Activated T-cell treated with anti-CD3 and anti-CD28 coated beads, Interleukin-2, amount 50 U/mL, for 24 hours (primary cell): ENCODE measurements at regions not wholly inside any gene's neighbourhood (a gene's known extent, or its start where the extent isn't known, plus 50 kb on each side); places are given as distances from the start of the nearest gene placed in this dataset.
"Not testable (repeated sequence)": the region's sequence is repeated elsewhere in the genome, so short reads cannot be mapped to it uniquely, and the experiment has no call there.

ENCODE experiments used
- DNase-seq: peaks from one replicate; pipeline ENCODE4 v3.0.0-alpha.2; 2020
- H3K27ac Mint-ChIP-seq: 2 replicates; pipeline ENCODE4 v1.8.0; 2020; ENCODE audit warnings: mild to moderate bottlenecking, mixed read lengths
- H3K27me3 Mint-ChIP-seq: 2 replicates; pipeline ENCODE4 v1.8.0; 2020; ENCODE audit warnings: mixed read lengths
- H3K36me3 Mint-ChIP-seq: 2 replicates; pipeline ENCODE4 v1.8.0; 2020; ENCODE audit warnings: low read depth, mixed read lengths
- H3K4me1 Mint-ChIP-seq: 2 replicates; pipeline ENCODE4 v1.8.0; 2020; ENCODE audit warnings: low read depth, mixed read lengths
- H3K4me3 Mint-ChIP-seq: 2 replicates; pipeline ENCODE4 v1.8.0; 2020; ENCODE audit warnings: mild to moderate bottlenecking, moderate library complexity, mixed read lengths
- H3K9me3 Mint-ChIP-seq: 2 replicates; pipeline ENCODE4 v1.8.0; 2020; ENCODE audit warnings: mixed read lengths

DNA sequence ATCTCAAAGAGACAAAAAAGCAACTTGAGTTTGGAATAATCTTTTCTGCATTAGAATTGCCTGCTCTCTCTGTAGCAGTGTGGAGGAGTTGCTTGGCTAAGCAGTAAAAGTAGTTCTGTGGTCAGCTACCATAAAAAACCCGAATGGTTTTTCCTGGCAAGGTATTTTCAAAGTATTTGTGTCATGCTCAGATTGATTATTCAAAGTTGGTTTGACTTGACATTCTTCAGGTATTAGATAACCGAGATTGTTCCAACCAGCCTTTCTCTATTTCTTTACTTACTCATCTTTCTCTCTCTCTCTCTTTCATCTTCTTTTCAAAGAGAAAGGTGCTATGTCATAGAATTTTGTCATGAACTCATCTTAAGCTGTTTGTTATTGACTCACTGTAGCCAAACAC is 404.9 kb downstream of the CPS1 start:
- H3K36me3 Mint-ChIP-seq, result no peaks in the 10 kb centered on the region
- no peaks in the 10 kb centered on the region for H3K9me3 Mint-ChIP-seq

DNA sequence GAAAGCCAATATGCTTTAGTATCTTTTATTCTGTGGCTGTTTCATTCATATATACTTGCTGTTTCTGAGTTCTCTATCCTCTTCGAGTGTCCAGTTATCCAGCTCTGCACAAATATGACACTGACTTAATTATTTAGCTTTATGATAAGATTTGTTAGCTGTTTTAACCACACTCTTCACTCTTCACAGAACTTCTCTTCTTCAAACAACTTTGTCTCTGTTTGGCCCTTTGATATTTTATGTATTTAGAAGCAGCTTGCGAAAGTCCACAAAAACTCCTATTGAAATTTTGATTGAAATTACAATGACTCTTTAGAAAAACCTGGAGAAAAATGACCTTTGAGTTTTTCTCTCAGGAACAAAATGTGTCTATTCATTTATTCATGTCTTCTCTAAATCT is 407.0 kb downstream of the CPS1 start:
- Mint-ChIP-seq H3K27ac (no peak overlapping the region), H3K4me1 (no peaks in the 10 kb centered on the region), H3K4me3 (no peak overlapping the region), H3K27me3 (no peaks in the 10 kb centered on the region), H3K9me3 (no peaks in the 10 kb centered on the region), H3K36me3 (no peaks in the 10 kb centered on the region)
- no peak for DNase-seq

More for the DNA sequence above, 404.9 kb downstream of the CPS1 start:
- Mint-ChIP-seq H3K27me3 (no peaks in the 10 kb centered on the region), H3K4me3 (no peak overlapping the region), H3K27ac (no peak overlapping the region), H3K4me1 (no peaks in the 10 kb centered on the region)
- DNase-seq, result no peak

DNA sequence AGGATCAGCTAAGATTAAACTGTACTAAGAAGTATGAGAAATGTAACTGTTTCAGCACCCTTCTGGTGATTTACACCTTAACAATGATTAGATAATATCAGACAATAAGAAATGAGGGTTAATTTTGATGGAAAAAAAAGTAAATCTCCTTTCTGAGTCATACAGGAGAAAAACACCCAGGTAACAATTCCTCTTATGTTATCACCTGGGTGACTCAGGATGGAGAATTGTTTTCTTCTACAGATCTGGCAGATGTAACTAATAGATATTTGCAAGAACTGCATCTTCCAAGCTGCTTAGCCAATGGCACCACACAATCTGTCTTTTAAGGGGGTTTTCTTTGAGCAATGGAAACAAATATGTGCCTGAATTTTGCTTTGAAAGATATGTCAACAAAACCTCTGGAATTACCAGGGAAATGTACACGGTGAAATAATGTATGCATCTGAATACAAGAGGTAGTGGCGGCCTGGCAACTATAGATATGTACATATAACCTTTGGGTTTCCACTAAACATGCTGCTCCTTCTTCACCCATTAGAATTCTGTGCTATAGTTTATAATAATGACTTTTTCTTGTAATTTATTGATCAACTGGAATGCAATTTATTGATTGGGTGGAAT is 407.9 kb downstream of the CPS1 start:
- no peak overlapping the region for H3K4me3 Mint-ChIP-seq
- no peaks in the 10 kb centered on the region for H3K27me3 Mint-ChIP-seq
- H3K36me3 Mint-ChIP-seq, result no peaks in the 10 kb centered on the region
- H3K9me3 Mint-ChIP-seq, result no peaks in the 10 kb centered on the region
- H3K27ac Mint-ChIP-seq, result no peak overlapping the region
- DNase-seq, result no peak
- H3K4me1 Mint-ChIP-seq, result no peaks in the 10 kb centered on the region

DNA sequence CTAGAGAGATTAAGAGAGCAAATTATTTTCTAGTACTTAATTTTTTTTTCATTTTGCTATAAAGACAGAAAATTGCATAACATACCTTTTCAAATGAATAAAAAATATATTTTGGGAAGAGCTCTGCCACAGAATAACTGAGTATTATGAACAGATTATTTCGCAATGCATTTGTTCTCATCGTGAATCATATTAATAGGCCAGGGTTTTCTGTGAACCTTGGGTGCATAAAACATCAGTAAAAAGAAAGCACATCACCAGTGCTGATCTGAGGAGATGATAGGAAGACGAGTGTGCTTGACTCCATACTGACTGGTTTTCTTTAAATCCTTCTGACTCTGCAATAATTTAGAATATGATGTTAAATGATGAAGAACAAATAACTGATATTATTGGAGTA is 409.1 kb downstream of the CPS1 start:
- Mint-ChIP-seq H3K9me3 (peaks cover 2% of the 10 kb centered on the region), H3K36me3 (no peaks in the 10 kb centered on the region)
- DNase-seq, result no peak

DNA sequence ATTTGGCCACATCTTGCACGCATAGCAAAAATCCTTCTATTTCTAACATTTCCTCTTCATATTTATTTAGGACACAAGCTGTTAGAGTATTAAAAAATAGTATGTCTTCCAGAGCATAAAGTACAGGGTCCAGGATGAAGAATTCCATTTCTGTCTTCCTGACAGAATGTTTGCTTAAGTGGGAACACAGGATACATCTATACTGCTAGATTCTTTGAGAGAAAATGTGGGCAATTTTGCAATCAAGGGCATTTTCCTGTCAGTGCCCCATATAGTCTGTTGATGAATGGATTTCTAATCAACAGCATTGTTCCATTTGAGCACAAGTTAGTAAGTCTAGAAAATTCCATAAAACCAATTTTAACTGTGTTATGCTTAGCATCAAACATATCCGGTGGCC is 409.9 kb downstream of the CPS1 start:
- Mint-ChIP-seq H3K4me1 (no peaks in the 10 kb centered on the region), H3K27ac (no peak overlapping the region), H3K9me3 (peaks cover 2% of the 10 kb centered on the region), H3K36me3 (no peaks in the 10 kb centered on the region), H3K27me3 (no peaks in the 10 kb centered on the region), H3K4me3 (no peak overlapping the region)
- DNase-seq, result no peak

More for the DNA sequence above, 409.1 kb downstream of the CPS1 start:
- no peaks in the 10 kb centered on the region for H3K4me1 Mint-ChIP-seq
- no peak overlapping the region for H3K27ac Mint-ChIP-seq
- H3K27me3 Mint-ChIP-seq, result no peaks in the 10 kb centered on the region
- H3K4me3 Mint-ChIP-seq, result no peak overlapping the region

DNA sequence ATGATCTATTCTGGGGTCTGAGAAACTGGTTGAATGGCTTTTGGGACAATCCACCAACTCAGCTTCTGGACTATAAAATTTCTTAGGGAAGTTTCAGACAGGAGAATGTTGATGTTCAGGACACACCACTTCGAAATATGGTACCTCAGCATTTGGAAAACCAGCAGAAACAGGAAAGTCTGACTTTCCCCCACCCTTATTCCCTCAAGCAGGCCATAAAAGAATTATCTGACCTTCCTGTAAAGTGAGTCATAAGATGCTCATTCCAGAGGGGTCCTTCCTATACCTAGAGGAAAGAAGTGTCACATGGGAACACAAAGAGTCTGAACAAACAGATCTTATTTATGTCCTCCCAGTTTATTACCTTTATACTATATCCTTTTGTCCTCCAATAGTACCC is 415.0 kb downstream of the CPS1 start:
- H3K4me3 Mint-ChIP-seq, result no peak overlapping the region
- DNase-seq, result no peak
- peaks cover 2% of the 10 kb centered on the region for H3K9me3 Mint-ChIP-seq
- H3K27me3 Mint-ChIP-seq, result no peaks in the 10 kb centered on the region
- H3K27ac Mint-ChIP-seq, result no peak overlapping the region
- no peaks in the 10 kb centered on the region for H3K36me3 Mint-ChIP-seq
- H3K4me1 Mint-ChIP-seq, result no peaks in the 10 kb centered on the region

DNA sequence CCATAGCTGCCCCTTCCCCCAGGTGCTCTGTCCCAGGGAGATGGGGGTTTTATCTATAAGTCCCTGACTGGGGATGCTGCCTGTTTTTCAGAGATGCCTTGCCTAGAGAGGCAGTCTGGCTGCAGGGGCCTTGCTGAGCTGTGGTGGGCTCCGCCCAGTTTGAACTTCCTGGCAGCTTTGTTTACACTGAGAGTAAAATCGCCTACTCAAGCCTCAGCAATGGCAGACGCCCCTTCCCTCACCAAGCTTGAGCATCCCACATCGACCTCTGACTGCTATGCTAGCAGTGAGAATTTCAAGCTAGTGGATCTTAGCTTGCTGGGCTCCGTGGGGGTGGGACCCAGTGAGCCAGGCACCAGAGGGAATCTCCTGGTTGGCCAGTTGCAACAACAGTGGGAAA is 430.4 kb downstream of the CPS1 start:
- H3K4me1 Mint-ChIP-seq, H3K27ac Mint-ChIP-seq, H3K36me3 Mint-ChIP-seq, H3K9me3 Mint-ChIP-seq, DNase-seq, H3K4me3 Mint-ChIP-seq, H3K27me3 Mint-ChIP-seq: not testable (repeated sequence)

DNA sequence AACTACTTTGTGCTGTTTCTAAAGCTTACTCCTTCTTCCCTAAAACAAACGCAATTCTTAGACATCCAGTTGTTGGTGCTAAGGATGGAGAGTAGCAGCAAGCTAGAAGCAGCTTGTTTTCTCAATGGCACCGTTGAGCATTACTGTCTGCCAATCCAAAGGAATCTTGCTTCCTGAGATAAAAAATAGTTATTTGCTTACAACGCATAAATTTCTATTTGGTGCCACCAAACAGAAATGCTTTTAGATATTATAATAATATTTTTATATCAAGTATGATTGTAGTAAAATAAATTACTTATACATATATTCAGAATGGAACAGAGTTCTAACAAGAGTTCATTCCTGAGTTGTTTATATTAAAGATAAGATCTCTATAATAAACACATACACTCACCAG is 434.7 kb downstream of the CPS1 start:
- Mint-ChIP-seq H3K9me3 (peaks cover 4% of the 10 kb centered on the region), H3K36me3 (no peaks in the 10 kb centered on the region), H3K27me3 (no peaks in the 10 kb centered on the region), H3K4me1 (no peaks in the 10 kb centered on the region), H3K4me3 (no peak overlapping the region), H3K27ac (no peak overlapping the region)
- no peak for DNase-seq

DNA sequence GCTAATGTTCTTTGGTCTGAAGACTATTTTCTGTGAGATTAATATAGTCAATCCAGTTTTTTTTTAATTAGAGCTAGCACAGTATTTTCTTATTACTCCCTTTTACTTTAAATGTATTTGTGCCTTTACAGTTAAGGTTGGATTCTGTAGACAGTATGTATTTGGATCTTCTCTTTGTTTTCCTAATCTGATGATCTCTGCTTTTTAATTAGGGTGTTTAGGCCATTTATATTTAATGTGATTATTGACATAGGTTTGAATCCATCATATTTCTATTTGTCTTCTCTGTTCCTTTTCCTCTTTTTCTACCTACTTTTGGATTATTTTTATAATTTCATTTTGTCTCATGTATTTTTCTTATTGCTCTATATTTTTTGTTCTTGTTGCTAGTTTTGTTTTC is 437.7 kb downstream of the CPS1 start:
- no peak for DNase-seq
- Mint-ChIP-seq H3K9me3 (peaks cover 2% of the 10 kb centered on the region), H3K4me1 (no peaks in the 10 kb centered on the region), H3K4me3 (no peak overlapping the region), H3K36me3 (no peaks in the 10 kb centered on the region), H3K27me3 (no peaks in the 10 kb centered on the region), H3K27ac (no peak overlapping the region)

DNA sequence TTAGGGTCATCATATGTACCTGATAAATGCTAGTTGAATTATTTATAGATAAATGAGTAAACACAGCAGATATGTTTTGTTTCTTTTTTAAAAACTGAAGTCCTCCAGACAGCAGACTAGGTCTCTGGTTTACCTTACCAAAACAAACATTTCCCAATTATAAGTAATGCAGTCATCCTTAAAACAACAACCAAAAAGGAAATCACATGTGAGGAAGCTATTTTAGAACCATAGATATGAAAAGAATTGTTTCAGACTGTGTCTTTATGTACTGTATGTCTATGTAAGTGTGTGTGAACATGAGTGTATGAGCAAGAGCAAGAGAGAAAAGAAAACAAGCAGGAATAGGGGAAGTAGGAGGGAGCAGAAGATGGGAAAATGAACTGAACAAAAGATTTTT is 441.0 kb downstream of the CPS1 start:
- DNase-seq, result no peak
- Mint-ChIP-seq H3K4me1 (no peaks in the 10 kb centered on the region), H3K27me3 (no peaks in the 10 kb centered on the region), H3K36me3 (no peaks in the 10 kb centered on the region), H3K27ac (no peak overlapping the region), H3K9me3 (peaks cover 6% of the 10 kb centered on the region), H3K4me3 (no peak overlapping the region)

DNA sequence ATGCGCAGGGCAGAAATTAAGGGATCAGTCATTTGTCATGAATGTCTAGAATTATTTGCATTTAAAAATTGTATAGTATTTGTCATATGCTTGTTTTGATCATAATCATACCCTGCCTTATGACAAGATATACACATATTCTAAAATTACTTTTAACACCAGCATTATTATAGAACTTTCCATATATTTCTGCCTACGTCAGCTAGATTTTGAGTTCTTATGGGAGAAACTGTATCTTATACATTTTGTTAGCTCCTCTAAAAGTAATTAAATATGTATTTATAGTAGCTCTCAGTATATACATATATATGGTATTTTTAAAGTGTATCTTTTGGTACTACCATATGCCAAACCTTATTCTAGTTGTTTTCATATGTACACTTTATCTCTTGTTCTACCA is 441.9 kb downstream of the CPS1 start:
- no peak overlapping the region for H3K27ac Mint-ChIP-seq
- H3K4me1 Mint-ChIP-seq, result no peaks in the 10 kb centered on the region
- peaks cover 6% of the 10 kb centered on the region for H3K9me3 Mint-ChIP-seq
- no peak for DNase-seq
- H3K36me3 Mint-ChIP-seq, result no peaks in the 10 kb centered on the region
- H3K27me3 Mint-ChIP-seq, result no peaks in the 10 kb centered on the region
- H3K4me3 Mint-ChIP-seq, result no peak overlapping the region

DNA sequence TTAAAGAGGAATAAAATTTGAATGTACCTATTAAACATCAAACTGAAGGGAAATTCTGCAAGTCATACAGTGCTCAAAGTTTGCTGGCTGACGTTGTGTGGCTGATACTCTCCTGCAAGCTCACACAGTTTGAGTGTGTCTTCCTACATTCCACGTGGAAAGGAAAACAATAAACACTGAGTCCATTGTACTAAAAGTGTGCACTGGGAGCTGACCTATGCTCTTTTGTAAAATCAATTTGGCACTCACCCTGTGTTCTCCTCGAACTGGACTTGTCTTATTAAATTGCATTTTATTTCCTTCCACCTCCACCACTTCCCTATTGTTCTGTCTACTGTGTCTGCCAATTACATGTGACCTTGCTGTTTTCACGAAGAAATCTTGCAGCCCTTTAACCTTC is 458.0 kb downstream of the CPS1 start:
- no peak for DNase-seq
- Mint-ChIP-seq H3K4me1 (no peaks in the 10 kb centered on the region), H3K4me3 (no peak overlapping the region), H3K36me3 (no peaks in the 10 kb centered on the region), H3K27me3 (no peaks in the 10 kb centered on the region), H3K27ac (no peak overlapping the region), H3K9me3 (peaks cover 2% of the 10 kb centered on the region)

DNA sequence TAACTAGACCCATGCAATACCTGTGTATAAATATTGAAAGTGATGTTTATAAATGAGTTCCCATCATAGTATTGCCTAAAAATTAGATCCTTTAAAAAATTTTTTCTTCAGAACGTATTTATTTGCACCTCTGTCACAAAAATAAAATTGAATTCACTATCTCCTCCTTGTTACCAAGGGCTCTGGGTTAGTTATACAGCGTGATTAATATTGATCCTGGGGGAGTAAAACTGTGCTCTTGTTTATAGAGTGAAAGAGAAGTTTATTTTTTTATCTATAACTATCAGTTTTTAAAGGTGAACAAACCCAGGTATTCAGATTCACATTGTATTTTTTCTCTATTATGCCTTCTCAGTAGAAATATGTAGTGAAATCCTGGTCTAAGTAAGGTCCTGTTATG is 458.5 kb downstream of the CPS1 start:
- Mint-ChIP-seq H3K4me1 (no peaks in the 10 kb centered on the region), H3K4me3 (no peak overlapping the region), H3K27ac (no peak overlapping the region), H3K9me3 (peaks cover 2% of the 10 kb centered on the region), H3K27me3 (no peaks in the 10 kb centered on the region), H3K36me3 (no peaks in the 10 kb centered on the region)
- no peak for DNase-seq

DNA sequence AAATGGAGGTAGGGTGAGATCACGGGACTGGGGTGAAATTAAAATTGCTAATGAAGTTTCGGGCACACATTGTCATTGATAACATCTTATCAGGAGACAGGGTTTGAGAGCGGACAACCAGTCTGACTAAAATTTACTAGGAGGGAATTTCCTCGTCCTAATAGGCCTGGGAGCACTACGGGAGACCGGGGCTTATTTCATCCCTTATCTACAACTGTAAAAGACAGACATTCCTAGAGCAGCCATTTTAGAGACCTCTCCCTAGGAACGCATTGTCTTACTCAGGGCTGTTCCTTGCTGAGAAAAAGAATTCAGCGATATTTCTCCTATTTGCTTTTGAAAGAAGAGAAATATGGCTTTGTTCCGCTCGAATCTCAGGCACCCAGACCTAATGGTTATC is 468.7 kb downstream of the CPS1 start:
- DNase-seq, H3K4me1 Mint-ChIP-seq, H3K36me3 Mint-ChIP-seq, H3K4me3 Mint-ChIP-seq, H3K27ac Mint-ChIP-seq, H3K27me3 Mint-ChIP-seq: not testable (repeated sequence)
- H3K9me3 Mint-ChIP-seq, result peaks cover 53% of the 10 kb centered on the region

DNA sequence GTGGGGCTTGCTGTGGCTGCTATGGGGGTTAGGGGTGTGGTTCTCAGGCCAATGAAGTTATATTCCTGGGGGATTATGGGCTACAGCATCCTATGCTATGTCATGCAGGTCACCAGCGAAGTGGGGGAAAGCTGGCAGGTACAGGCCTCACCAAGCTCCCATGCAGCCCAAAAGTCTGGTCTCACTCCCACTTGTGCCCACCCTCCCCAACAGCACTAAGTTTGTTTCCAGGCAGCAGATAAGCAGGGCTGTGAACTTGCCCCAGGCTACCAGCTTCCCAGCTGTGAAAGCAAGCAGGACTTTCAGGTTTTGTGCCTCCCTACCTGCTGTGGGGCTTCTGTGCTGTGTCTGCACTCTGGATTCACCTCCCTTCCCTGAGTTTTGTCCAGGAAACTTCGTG is 469.7 kb downstream of the CPS1 start:
- no peak overlapping the region for H3K27ac Mint-ChIP-seq

DNA sequence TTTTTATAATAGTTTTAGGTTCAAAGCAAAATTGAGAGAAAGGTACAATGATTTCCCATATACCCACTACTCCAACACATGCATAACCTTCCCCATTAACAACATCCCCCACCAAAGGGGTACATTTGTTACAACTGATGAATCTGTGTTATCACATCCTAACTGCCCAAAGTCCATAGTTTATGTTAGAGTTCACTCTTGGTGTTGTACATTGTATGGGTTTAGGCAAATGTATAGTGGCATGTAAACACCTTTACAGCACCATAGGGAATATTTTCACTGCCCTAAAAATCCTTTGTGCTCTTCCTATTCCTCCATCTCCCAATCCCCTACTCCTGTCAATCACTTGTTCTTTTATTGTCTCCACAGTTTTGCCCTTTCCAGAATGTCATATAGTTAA is 471.6 kb downstream of the CPS1 start:
- no peaks in the 10 kb centered on the region for H3K4me1 Mint-ChIP-seq
- H3K27me3 Mint-ChIP-seq, result no peaks in the 10 kb centered on the region
- DNase-seq, result no peak
- no peak overlapping the region for H3K27ac Mint-ChIP-seq
- no peaks in the 10 kb centered on the region for H3K36me3 Mint-ChIP-seq
- H3K4me3 Mint-ChIP-seq, result no peak overlapping the region
- peaks cover 32% of the 10 kb centered on the region for H3K9me3 Mint-ChIP-seq

More for the DNA sequence above, 469.7 kb downstream of the CPS1 start:
- Mint-ChIP-seq H3K27me3 (no peaks in the 10 kb centered on the region), H3K4me3 (no peak overlapping the region), H3K4me1 (no peaks in the 10 kb centered on the region), H3K36me3 (no peaks in the 10 kb centered on the region), H3K9me3 (peaks cover 46% of the 10 kb centered on the region)
- DNase-seq, result no peak
